HG02610 (cell line): ENCODE measurements at regions not wholly inside any gene's neighbourhood (a gene's known extent, or its start where the extent isn't known, plus 50 kb on each side); places are given as distances from the start of the nearest gene placed in this dataset.
"Not testable (repeated sequence)": the region's sequence is repeated elsewhere in the genome, so short reads cannot be mapped to it uniquely, and the experiment has no call there.

ENCODE experiments used
- ATAC-seq: cut with Tn5 transposase; IDR thresholded peaks from one replicate; pipeline ENCODE4 v1.9.1; 2021; ENCODE audit warnings: mild to moderate bottlenecking, moderate library complexity; ENCODE audit not compliant: unreplicated experiment

GRCh38 chr10:15921423-15921945 is 61.2 kb upstream of the MINDY3 start:
- ATAC-seq, result not testable (repeated sequence)

DNA sequence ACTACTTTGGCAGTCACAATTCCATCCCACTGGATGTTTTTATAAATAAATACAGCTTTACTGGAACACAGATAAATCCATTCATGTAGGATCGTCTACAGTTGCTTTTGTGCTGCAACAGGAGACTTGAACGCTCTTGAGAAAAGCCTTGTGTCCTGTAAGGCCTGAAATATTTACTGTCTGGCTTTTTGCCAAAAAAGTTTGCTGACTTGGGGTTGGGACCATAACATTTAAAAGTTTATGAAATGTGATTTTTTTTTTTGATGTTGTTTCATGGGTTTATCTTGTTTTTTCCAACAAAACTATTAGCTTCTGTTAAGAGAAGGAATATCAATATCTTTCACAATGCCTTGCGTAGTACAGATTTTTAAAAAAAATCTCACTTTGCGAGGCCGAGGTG is 71.1 kb upstream of the MINDY3 start:
- ATAC-seq, result no peak

- not testable (repeated sequence) for ATAC-seq
Measured at GRCh38 chr10:15939543-15939942, 79.2 kb upstream of the MINDY3 start.

DNA sequence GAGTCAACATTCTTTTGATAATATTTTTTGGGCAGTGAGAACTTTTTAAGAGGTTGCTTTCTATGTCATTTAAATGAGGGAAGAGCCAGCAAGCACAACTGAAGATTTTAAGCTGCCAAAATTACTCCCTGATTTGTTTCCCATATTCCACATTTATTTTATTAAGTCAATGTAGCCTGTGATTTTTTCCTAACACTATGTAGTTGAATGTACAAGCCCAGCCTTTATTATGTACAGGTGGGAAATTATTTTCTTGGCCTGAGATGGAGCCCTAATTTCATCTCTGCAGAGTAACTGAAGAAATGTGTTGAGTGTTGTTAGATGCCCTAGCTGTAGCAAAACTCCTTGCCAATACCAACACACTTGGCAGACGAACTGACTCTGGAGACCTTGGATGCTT is 83.1 kb upstream of the MINDY3 start:
- no peak for ATAC-seq

GRCh38 chr10:15954188-15954587 is 93.9 kb upstream of the MINDY3 start:
- ATAC-seq, result no peak

DNA sequence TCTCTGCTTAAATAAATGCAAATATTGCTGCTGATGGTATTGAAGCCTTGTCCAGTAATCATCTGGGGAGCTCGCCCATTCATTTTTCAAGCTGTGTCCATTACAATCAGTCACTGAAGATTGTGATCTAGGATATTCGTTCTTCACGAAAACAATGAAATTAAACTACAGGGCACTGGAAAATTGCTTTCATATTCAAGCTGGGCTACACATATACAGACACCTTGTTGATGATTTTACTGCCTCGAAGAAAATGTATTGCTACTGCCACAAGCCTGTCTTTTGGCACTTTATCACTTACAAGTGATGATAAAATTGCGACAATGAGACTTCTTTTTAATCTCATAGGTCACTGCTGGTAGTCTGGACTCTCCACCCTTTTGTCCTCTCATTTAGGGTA is 100.0 kb upstream of the MINDY3 start:
- no peak for ATAC-seq

- ATAC-seq, result not testable (repeated sequence)
Measured at GRCh38 chr10:15972736-15973135, 112.4 kb upstream of the MINDY3 start.

- no peak for ATAC-seq
Measured at GRCh38 chr10:15985690-15986089, 125.4 kb upstream of the MINDY3 start.

DNA sequence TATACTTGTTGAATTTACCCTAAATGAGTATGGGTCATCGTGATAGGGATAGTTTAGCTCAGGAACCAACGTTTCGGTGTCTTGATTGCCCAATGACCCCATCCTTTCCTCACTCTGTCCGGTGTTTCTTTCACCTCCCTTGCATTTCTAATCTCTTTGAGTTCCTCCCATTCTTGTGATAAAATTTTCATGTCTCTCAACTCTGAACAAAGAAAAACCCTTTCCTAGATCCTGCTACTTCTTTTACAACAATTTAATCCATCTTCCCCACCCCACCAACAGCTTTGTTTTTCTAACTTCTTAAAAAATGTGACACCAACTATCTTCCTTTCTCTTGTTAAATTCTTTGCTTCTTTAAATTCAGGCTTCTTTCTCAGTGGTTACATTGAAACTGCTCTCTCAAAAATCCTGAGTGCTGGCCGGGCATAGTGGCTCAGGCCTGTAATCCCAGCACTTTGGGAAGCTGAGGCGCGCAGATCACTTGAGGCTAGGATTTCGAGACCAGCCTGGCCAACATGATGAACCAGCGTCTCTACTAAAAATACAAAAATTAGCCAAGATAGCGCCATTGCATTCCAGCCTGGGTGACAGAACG is 130.3 kb upstream of the MINDY3 start:
- no peak for ATAC-seq

DNA sequence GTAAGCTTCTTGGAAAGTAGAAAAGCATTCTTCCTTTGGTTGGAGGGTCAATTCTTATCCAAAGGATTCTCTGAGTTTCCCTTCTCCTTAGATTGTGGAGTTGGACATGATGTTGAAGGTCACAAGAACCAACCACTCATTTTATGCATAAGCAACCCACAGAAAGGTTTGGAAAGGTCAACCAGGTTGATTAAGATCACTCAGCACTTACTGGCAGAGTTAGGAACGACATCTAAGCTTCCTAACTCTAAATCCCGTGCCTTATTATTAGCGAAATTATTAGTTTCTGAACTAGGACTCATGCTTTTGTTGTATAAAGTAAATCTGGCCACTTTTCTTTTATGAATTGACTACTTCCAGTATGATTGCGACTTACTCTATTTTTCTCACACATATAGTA is 137.0 kb upstream of the MINDY3 start:
- ATAC-seq, result no peak

GRCh38 chr10:16001581-16001980 is 141.3 kb upstream of the MINDY3 start:
- no peak for ATAC-seq

- ATAC-seq, result no peak
Measured at GRCh38 chr10:16009785-16010184, 149.5 kb upstream of the MINDY3 start.

DNA sequence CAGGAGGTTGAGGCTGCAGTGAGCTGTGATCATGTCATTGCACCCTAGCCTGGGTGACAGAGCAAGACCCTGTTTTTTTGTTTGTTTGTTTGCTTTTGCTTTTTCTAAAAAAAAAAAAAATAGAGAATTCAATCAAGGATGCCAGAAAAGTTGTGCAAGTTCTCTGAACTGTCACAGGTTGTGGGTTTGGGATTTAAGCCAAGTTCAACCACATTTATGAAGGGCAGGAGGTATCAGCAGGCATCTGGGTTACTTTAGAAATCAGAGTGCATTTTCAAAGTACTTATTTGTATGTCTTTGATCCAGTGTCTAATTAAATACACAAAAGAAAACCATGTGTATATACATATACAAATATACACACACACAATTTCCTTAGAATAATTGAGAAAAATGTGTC is 151.2 kb upstream of the MINDY3 start:
- ATAC-seq, result no peak

- ATAC-seq, result no peak
Measured at GRCh38 chr10:16014469-16014868, 154.2 kb upstream of the MINDY3 start.

DNA sequence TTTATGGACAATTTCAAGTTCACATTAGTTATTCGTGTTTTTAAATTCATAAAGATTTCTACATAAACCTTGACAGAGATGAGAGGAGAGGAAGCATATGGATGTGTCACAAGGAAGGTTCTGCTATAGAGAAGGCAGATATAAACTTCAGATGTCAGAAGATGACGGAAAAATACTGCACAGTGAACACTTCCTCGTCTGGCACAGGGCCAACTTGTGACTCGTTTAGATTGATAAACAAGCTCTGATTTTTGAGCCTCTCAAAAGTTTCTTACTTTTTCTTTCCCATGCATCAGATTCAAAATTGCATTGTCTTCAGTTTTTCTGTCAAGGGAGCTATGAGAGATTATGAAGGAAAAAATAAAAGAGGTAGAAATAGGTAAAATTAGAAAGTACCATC is 156.4 kb upstream of the MINDY3 start:
- ATAC-seq, result no peak

GRCh38 chr10:16020836-16021235 is 160.5 kb upstream of the MINDY3 start:
- no peak for ATAC-seq

- not testable (repeated sequence) for ATAC-seq
Measured at GRCh38 chr10:16026832-16027231, 166.5 kb upstream of the MINDY3 start.

- ATAC-seq, result no peak
Measured at GRCh38 chr10:16030562-16030961, 170.3 kb upstream of the MINDY3 start.

- no peak for ATAC-seq
Measured at GRCh38 chr10:16049050-16049449, 188.7 kb upstream of the MINDY3 start.

GRCh38 chr10:16049782-16050181 is 189.5 kb upstream of the MINDY3 start:
- no peak for ATAC-seq

DNA sequence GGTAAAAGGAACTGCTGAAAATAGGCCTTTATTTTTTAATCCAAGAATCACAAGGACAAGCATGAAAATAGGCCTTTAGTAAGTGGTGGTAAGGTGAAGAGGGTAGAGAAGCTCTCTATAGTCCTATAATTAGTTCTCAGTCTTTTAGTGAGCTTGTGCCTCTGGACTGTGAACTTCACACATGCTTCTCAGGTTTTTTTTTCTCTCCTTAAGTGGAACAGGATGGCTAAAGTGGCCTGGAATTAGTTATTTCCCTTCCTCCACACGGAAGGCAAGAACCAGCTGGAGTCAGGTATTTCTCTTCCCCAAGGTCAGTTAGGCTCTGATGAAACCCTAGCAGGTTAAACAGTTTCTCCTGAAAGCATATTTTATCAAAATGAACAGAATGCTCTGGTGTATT is 203.0 kb upstream of the MINDY3 start:
- no peak for ATAC-seq

DNA sequence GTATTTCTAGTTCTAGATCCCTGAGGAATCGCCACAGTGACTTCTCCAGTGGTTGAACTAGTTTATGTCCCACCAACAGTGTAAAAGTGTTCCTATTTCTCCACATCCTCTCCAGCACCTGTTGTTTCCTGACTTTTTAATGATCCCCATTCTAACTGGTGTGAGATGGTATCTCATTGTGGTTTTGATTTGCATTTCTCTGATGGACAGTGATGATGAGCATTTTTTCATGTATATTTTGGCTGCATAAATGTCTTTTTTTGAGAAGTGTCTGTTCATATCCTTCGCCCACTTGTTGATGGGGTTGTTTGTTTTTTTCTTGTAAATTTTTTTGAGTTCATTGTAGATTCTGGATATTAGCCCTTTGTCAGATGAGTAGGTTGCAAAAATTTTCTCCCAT is 223.2 kb upstream of the MINDY3 start:
- not testable (repeated sequence) for ATAC-seq

GRCh38 chr10:16105082-16105481 is 244.8 kb upstream of the MINDY3 start:
- ATAC-seq, result no peak
